ENCODE measurements at regions not wholly inside any gene's neighbourhood (a gene's known extent, or its start where the extent isn't known, plus 50 kb on each side); places are given as distances from the start of the nearest gene placed in this dataset.
"Not testable (repeated sequence)": the region's sequence is repeated elsewhere in the genome, so short reads cannot be mapped to it uniquely, and the experiment has no call there.

DNA sequence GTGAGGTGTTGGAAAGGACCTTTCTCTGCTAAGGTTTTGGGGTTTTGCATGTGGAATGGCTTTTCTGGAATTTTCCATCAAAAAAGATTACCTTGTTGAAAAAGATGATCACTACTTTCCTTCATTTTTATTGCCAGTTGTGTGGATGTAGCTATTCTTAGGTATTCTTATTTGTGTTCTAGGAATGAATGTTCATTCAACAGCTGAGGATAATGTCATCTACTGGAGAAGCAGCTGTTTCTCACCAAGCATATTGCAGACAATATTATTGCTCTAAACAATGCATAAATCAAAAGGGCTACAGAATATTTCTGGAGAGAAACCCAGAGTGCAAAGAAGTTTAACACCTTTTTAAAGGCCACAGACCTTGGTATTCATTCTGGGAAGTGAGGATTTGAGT, 145.6 kb upstream of the CALCR start:
- Histone ChIP-seq H3K9me3 (replicated peaks in 1 of 11) (no peaks in the 10 kb centered on the region), H3K4me3 (no peak overlapping the region), H3K4me2 (no peak overlapping the region), H3K4me1 (peaks cover 0 to 4% (median 0%) of the 10 kb centered on the region in 10 experiments; a peak in 1 of 20 replicates), H3K27ac (no peak overlapping the region), H3K9ac (no peak overlapping the region), H3K27me3 (no peaks in the 10 kb centered on the region), H3K36me3 (no peaks in the 10 kb centered on the region), H4K20me1 (no peaks in the 10 kb centered on the region)
- TF ChIP-seq Cebpa-rat (IDR thresholded peaks at IDR 0.05): no peak

DNA sequence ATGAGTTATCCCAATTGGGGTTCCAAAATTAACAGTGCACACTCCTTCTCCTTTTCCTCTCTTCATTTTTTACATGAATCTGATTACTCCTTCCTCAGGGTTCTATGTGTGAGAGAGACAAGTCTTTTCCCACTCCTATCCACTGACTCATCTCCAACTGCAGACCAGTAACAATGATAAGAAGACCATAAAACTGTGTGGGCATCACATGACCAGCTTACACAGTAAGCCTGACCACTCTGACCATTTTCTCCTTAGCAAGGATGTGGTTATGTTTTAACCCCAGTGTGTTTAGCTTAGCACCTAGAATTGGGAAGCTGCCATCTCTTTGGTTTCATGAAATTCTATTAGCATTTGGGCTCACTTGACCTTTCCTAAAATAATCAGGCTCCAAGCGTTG, 145.0 kb upstream of the CALCR start:
- H3K27me3 ChIP-seq: no peaks in the 10 kb centered on the region
- H3K4me2 ChIP-seq: no peak overlapping the region
- no peaks in the 10 kb centered on the region for H3K36me3 ChIP-seq
- H3K9me3 ChIP-seq (replicated peaks in 1 of 11): no peaks in the 10 kb centered on the region
- no peak overlapping the region for H3K9ac ChIP-seq
- no peaks in the 10 kb centered on the region for H4K20me1 ChIP-seq
- H3K4me3 ChIP-seq: no peak overlapping the region
- H3K27ac ChIP-seq: no peak overlapping the region
- TF ChIP-seq Cebpa-rat (IDR thresholded peaks at IDR 0.05): no peak
- peaks cover 0 to 4% (median 0%) of the 10 kb centered on the region in 10 experiments; a peak in 1 of 20 replicates for H3K4me1 ChIP-seq

DNA sequence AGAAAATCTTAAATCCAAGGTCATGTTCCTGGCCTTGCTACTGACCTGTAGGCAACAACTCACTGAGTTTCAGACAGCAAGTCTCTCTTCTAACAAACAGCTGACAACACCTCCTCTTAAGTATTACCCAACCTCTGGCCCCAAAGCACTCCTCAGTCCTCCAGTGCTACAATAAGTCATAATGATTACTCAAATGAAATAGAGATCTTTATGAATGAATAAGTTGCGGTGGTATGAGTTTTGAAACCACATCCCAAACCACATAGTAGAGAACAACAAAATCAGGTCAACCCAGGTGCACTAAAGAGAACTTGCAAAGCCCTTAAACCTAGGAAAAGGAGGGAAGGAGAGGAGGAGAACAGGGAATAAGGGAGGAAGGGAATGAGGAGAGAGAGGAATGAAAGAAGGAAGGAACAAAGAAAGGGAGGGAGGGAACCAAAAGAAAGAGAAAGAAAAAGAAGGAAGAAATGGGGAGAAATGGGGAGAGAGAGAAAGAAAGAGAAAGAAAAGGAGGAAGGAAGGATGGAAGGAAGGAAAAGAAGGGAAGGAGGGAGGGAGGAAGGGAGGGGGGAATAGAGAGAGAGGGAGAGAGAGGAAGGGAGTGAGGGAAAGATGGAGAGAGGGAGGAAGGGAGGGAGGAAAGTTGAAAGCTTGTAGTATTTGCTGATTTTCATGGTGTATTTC, 142.8 kb upstream of the CALCR start:
- H3K4me2 ChIP-seq: 0 out of 22 replicates have a peak overlapping the region, but pooled peaks of 1 of the 11 experiments have one; percentile 3
- no peaks in the 10 kb centered on the region for H3K9me3 ChIP-seq (replicated peaks in 1 of 11)
- no peaks in the 10 kb centered on the region for H3K36me3 ChIP-seq
- no peak overlapping the region for H3K9ac ChIP-seq
- H4K20me1 ChIP-seq: no peaks in the 10 kb centered on the region
- no peak for TF ChIP-seq Cebpa-rat (IDR thresholded peaks at IDR 0.05)
- H3K4me1 ChIP-seq: peaks cover 0 to 9% (median 6%) of the 10 kb centered on the region in 10 experiments; a peak in 9 of 20 replicates
- H3K27ac ChIP-seq: no peak overlapping the region
- H3K4me3 ChIP-seq: no peak overlapping the region
- H3K27me3 ChIP-seq: no peaks in the 10 kb centered on the region

DNA sequence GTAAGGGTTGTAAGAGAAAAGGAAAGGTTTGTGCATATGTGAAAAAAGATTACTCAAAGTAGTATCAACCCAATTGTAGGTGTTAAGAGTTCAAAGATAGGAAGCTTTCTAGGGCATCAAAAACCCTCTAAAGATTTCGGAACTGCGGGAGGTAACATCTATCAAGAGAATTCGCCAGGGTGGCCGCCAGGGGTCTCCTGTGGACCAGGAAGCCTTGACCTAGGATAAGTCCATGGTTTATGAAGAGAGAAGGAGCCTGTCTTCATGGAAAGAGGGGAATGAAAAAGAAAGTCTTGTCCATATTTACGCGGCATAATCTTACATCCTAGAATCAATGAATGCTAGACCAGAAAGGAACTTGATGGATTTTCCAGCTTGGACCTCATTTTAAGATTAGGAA, 140.7 kb upstream of the CALCR start:
- Histone ChIP-seq H3K4me2 (no peak overlapping the region), H3K9me3 (replicated peaks in 1 of 11) (no peaks in the 10 kb centered on the region), H4K20me1 (no peaks in the 10 kb centered on the region), H3K4me3 (no peak overlapping the region), H3K4me1 (peaks cover 0 to 9% (median 6%) of the 10 kb centered on the region in 10 experiments; a peak in 9 of 20 replicates), H3K36me3 (no peaks in the 10 kb centered on the region), H3K9ac (no peak overlapping the region), H3K27me3 (no peaks in the 10 kb centered on the region), H3K27ac (no peak overlapping the region)
- no peak for TF ChIP-seq Cebpa-rat (IDR thresholded peaks at IDR 0.05)

DNA sequence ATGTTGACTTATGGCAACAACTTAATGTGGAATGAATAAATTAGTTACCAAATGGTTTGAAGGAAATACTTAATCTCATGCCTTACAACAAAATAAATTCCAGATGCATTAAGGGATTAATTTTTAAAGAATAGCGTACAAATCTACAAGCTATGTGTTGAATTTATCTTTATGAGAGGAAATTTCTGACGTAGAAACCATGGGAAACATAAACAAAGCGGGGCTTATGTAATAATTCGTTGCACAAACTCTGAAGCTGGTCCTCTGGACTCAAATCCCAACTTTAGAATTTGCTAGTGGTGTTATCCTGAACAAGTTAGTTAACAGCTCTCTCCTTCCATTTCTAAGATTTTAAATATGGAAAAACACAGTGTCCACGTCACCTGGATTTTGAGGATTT, 137.4 kb upstream of the CALCR start:
- no peak for TF ChIP-seq Cebpa-rat (IDR thresholded peaks at IDR 0.05)
- no peaks in the 10 kb centered on the region for H4K20me1 ChIP-seq
- H3K27me3 ChIP-seq: no peaks in the 10 kb centered on the region
- H3K9me3 ChIP-seq (replicated peaks in 1 of 11): no peaks in the 10 kb centered on the region
- no peak overlapping the region for H3K27ac ChIP-seq
- H3K4me2 ChIP-seq: no peak overlapping the region
- H3K4me1 ChIP-seq: peaks cover 0 to 9% (median 6%) of the 10 kb centered on the region in 10 experiments; a peak in 8 of 20 replicates
- no peak overlapping the region for H3K4me3 ChIP-seq
- no peaks in the 10 kb centered on the region for H3K36me3 ChIP-seq
- H3K9ac ChIP-seq: no peak overlapping the region

DNA sequence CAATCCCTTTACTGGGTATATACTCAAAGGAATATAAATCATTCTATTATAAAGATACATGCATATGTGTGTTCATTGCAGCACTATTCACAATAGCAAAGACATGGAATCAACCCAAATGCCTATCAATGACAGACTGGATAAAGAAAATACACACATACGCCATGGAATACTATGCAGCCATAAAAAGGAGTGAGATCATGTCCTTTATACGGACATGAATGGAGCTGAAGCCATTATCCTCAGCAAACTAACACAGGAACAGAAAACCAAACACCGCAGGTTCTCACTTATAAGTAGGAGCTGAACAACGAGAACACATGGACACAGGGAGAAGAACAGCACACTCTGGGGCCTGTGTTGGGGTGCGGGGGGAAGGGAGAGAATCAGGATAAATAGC, 133.7 kb upstream of the CALCR start:
- not testable (repeated sequence) for H4K20me1 ChIP-seq; H3K4me3 ChIP-seq; H3K4me2 ChIP-seq; H3K27ac ChIP-seq; H3K9me3 ChIP-seq (replicated peaks in 1 of 11); H3K27me3 ChIP-seq; H3K4me1 ChIP-seq; H3K36me3 ChIP-seq; H3K9ac ChIP-seq

DNA sequence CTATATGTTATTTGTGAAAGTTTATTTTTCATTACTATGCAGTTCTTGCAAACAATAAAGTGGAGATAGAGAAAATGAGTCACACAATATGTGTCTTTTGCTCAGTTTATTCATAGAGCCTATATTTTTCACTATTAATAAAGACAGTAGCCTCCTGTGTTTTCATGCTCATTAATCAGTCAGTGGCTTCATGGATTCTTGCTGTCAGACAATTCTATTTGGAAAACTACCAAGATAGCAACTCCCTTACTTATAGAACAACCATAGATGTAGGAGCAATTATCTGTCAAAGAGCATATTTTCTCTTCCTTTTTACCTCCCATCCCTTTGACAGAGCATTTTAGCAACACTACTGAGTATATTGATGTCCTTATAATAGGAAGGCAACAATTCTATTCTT, 132.7 kb upstream of the CALCR start:
- no peak for TF ChIP-seq Cebpa-rat (IDR thresholded peaks at IDR 0.05)
- Histone ChIP-seq H4K20me1 (no peaks in the 10 kb centered on the region), H3K9ac (no peak overlapping the region), H3K4me1 (no peaks in the 10 kb centered on the region), H3K4me3 (no peak overlapping the region), H3K4me2 (no peak overlapping the region), H3K27ac (no peak overlapping the region), H3K9me3 (replicated peaks in 1 of 11) (no peaks in the 10 kb centered on the region), H3K36me3 (no peaks in the 10 kb centered on the region), H3K27me3 (no peaks in the 10 kb centered on the region)

DNA sequence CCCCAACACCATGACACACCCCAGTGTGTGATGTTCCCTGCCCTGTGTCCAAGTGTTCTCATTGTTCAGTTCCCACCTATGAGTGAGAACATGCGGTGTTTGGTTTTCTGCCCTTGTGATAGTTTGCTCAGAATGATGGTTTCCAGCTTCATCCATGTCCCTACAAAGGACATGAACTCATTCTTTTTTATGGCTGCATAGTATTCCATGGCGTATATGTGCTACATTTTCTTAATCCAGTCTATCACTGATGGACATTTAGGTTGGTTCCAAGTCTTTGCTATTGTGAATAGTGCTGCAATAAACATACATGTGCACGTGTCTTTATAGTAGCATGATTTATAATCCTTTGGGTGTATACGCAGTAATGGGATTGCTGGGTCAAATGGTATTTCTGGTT, 131.6 kb upstream of the CALCR start:
- not testable (repeated sequence) for H4K20me1 ChIP-seq; H3K4me3 ChIP-seq; H3K36me3 ChIP-seq; H3K9me3 ChIP-seq (replicated peaks in 1 of 11); H3K4me1 ChIP-seq; H3K9ac ChIP-seq; H3K4me2 ChIP-seq; H3K27ac ChIP-seq; H3K27me3 ChIP-seq

DNA sequence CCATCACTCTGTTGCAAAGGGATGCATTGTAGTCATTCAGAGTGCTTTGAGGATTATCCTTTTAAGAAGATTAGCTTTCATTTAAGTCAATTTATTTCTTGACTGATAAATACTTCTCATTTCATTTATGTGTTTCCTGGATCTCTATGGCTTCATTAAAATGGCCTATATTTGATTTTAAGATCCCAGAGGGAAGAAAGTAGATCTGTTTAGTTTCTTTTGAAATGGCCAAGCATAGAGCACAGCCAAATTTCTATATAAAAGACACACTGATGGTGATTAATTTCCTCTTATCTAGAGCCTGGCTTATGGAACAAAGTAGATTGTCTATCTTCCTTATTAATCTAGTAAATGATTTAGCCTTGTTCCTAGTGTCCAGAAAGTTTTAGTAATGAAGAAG, 129.7 kb upstream of the CALCR start:
- no peaks in the 10 kb centered on the region for H3K9me3 ChIP-seq (replicated peaks in 1 of 11)
- no peak for TF ChIP-seq Cebpa-rat (IDR thresholded peaks at IDR 0.05)
- H4K20me1 ChIP-seq: no peaks in the 10 kb centered on the region; a peak in 1 of 22 replicates
- H3K36me3 ChIP-seq: no peaks in the 10 kb centered on the region
- no peak overlapping the region for H3K9ac ChIP-seq
- H3K27me3 ChIP-seq: no peaks in the 10 kb centered on the region
- no peak overlapping the region for H3K4me2 ChIP-seq
- no peaks in the 10 kb centered on the region for H3K4me1 ChIP-seq
- no peak overlapping the region for H3K4me3 ChIP-seq
- H3K27ac ChIP-seq: no peak overlapping the region

DNA sequence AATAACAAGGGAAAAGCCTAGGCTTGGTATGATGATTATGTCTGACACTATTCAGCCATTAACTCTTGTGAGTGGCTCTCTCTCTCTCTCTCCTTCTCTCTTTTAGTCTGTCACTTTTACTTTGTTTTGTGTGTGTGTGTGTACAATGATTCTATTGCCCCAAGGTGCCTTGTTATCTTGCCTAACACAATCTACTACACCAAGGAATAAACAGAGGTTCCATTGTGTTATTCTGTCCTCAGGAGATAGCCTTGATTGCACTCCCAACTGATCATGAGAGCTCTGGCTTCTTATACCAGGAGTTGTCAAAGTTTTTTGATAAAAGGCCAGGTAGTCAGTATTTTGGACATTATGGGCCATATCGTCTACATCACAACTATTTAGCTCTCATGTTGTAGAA, 123.4 kb upstream of the CALCR start:
- H3K4me3 ChIP-seq: no peak overlapping the region
- H3K27me3 ChIP-seq: no peaks in the 10 kb centered on the region
- no peaks in the 10 kb centered on the region; a peak in 1 of 22 replicates for H4K20me1 ChIP-seq
- H3K4me2 ChIP-seq: no peak overlapping the region
- no peaks in the 10 kb centered on the region for H3K9me3 ChIP-seq (replicated peaks in 1 of 11)
- H3K4me1 ChIP-seq: no peaks in the 10 kb centered on the region
- no peak overlapping the region for H3K27ac ChIP-seq
- no peaks in the 10 kb centered on the region for H3K36me3 ChIP-seq
- TF ChIP-seq Cebpa-rat (IDR thresholded peaks at IDR 0.05): no peak
- no peak overlapping the region for H3K9ac ChIP-seq

Data from BLaER1 treated with 17β-estradiol and CSF1 and Interleukin-3, amounts not matched to agents 10 nM and 100 nM (cell line).